Stimulated activated naive B cell treated with anti-CD40 and anti-IgM and Interleukin-4, amounts not matched to agents 10 μg/mL and 1 μg/mL and 100 μg/mL, for 72 hours (primary cell): ENCODE measurements at regions not wholly inside any gene's neighbourhood (a gene's known extent, or its start where the extent isn't known, plus 50 kb on each side); places are given as distances from the start of the nearest gene placed in this dataset.

Experiments
- ATAC-seq, 2 donors: fragments of 150-1000 bp; cut with Tn5 transposase; replicated peaks; 2 replicates each; pipeline ENCODE4 v1.10.0; 2021; ENCODE audit warnings: moderate library complexity in 1 of 2
- DNase-seq: peaks from one replicate; pipeline ENCODE4 v3.0.0; 2021
- H3K27ac Mint-ChIP-seq: one replicate; pipeline ENCODE4 v1.8.0; 2022; ENCODE audit warnings: mild to moderate bottlenecking, mixed read lengths
- H3K27me3 Mint-ChIP-seq, 2 donors: one replicate each; pipeline ENCODE4 v1.8.0; 2022; ENCODE audit warnings: mixed read lengths in 2 of 2
- H3K36me3 Mint-ChIP-seq, 2 donors: one replicate each; pipeline ENCODE4 v1.8.0; 2022; ENCODE audit warnings: mixed read lengths in 2 of 2, mild to moderate bottlenecking in 1 of 2
- H3K4me1 Mint-ChIP-seq, 2 donors: one replicate each; pipeline ENCODE4 v1.8.0; 2022; ENCODE audit warnings: mixed read lengths in 2 of 2, mild to moderate bottlenecking in 1 of 2
- H3K4me3 Mint-ChIP-seq, 2 donors: one replicate each; pipeline ENCODE4 v1.8.0; 2022; ENCODE audit warnings: mild to moderate bottlenecking in 2 of 2, mixed read lengths in 2 of 2, moderate library complexity in 1 of 2
- H3K9me3 Mint-ChIP-seq, 2 donors: one replicate each; pipeline ENCODE4 v1.8.0; 2022; ENCODE audit warnings: mixed read lengths in 2 of 2, mild to moderate bottlenecking in 1 of 2

- no peak overlapping the region for H3K27ac Mint-ChIP-seq
- peaks cover 29 to 33% of the 10 kb centered on the region in 2 donors for H3K27me3 Mint-ChIP-seq
- no peaks in the 10 kb centered on the region for H3K9me3 Mint-ChIP-seq
- DNase-seq (no peak), ATAC-seq (no peak)
- H3K4me1 Mint-ChIP-seq, result peaks cover 8 to 12% of the 10 kb centered on the region in 2 donors
- H3K36me3 Mint-ChIP-seq, result no peaks in the 10 kb centered on the region
- no peak overlapping the region for H3K4me3 Mint-ChIP-seq
Observed at GRCh38 chr20:62527781-62528180, 52.0 kb upstream of the GATA5 start.

- no peak for ATAC-seq
- no peak for DNase-seq
- Mint-ChIP-seq H3K4me1 (peaks cover 0 to 3% of the 10 kb centered on the region in 2 donors), H3K27ac (no peak overlapping the region), H3K27me3 (peaks cover 21 to 35% of the 10 kb centered on the region in 2 donors), H3K4me3 (no peak overlapping the region), H3K36me3 (no peaks in the 10 kb centered on the region), H3K9me3 (no peaks in the 10 kb centered on the region)
Observed at GRCh38 chr20:62528983-62529891, 53.4 kb upstream of the GATA5 start.

DNA sequence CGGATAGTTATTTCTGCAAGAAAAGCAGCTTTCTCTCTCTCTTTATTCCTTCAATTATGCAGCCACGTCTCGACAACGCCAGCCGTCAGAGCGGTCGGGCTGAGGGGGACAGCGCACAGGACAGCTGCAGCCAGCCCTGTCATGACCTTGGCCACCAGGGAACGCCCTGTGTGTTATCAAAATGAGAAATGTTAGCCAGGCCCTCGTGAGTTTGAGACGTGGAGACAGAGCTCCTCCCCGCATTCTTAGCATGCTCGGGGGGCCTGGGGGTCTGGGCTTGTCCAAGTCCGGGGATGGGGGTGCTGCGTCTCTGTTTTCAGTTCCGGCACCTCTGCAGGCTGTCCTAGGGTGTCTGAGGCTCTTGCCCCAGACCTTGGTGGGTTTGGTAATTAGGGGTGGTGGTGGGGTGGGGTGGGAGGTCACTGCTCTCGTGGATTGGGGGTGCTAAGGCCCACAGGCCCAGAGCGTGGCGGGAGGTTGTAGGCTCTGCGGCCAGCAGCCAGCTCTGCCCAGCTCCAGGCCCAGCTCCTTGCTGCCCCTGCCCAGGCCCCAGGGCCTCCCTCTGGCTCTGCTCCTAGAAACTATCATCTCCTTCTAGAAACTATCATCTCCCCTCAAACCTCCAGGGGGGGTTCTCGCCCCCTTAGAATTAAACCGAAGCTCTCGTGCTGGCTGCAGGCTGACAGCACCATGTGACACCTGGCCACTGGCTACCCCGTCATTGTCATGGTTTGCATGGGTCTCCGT, 54.3 kb upstream of the GATA5 start:
- Mint-ChIP-seq H3K4me3 (no peak overlapping the region), H3K27ac (no peak overlapping the region), H3K4me1 (peaks cover 0 to 3% of the 10 kb centered on the region in 2 donors), H3K9me3 (no peaks in the 10 kb centered on the region), H3K27me3 (peaks cover 21 to 39% of the 10 kb centered on the region in 2 donors), H3K36me3 (no peaks in the 10 kb centered on the region)
- no peak for DNase-seq
- no peak for ATAC-seq

DNA sequence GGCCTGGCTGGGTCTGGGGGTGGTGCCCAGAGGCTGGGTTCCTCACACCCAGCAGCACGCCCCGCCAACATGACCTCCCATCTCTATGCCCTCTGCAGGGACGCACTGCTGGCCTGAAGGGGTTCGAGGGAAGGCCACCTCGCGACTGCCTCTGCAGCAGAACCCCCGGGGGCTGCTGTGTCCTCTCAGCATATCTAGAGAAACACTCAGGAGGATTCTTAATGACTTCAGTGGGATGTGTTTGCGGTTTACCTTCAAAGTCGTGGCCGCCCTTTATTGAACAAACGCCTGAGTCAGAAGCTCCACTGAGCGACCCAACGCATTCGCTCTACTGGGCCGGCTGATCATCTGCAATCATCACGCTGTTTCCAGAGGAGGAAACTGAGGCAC, 54.8 kb upstream of the GATA5 start:
- H3K4me3 Mint-ChIP-seq, result no peak overlapping the region
- DNase-seq, result no peak

DNA sequence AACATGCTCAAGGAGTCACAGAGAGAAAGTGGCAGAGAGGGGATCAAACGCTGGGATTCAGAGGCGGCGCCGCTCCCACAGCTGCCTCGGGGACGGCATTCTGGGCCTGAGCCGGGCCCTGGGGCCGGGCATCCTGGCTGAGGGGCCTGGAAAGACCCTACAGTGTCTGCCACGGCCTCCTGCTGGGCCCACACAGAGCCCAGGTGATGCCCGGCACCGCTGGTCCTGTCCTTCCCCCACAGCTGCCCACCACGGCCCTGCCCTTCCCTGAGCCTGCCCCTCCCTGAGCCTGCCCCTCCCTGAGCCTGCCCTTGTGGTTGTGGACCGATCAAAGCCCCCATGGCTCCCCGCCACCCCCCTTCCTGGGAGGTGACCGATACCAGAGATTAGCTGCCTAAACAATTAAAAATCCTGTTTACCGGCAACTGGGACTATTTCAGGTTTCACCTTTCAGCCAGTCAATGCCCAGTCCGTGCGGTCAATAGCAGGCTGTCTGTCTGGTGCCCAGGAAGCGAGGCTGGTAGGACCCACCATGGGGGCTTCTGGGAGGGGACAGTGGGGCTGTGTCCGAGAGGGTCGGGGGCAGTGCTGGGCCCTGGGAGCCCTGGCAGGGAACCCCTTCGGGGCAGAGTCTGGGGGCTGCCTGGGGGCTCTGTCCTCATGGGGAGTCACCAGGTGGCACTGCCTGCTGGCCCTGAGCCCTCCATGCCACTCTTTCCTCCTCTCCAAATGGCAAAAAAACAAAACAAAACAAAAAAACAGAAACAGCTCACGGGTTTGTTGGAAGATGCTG, 55.4 kb upstream of the GATA5 start:
- DNase-seq (no peak), ATAC-seq (no peak)
- no peak overlapping the region for H3K4me3 Mint-ChIP-seq
- no peaks in the 10 kb centered on the region for H3K36me3 Mint-ChIP-seq
- no peaks in the 10 kb centered on the region for H3K9me3 Mint-ChIP-seq
- H3K4me1 Mint-ChIP-seq, result peaks cover 0 to 3% of the 10 kb centered on the region in 2 donors
- no peak overlapping the region for H3K27ac Mint-ChIP-seq
- peaks cover 15 to 33% of the 10 kb centered on the region in 2 donors for H3K27me3 Mint-ChIP-seq

More for the DNA sequence above, 54.8 kb upstream of the GATA5 start:
- Mint-ChIP-seq H3K36me3 (no peaks in the 10 kb centered on the region), H3K27ac (no peak overlapping the region), H3K27me3 (peaks cover 19 to 38% of the 10 kb centered on the region in 2 donors), H3K4me1 (peaks cover 0 to 3% of the 10 kb centered on the region in 2 donors), H3K9me3 (no peaks in the 10 kb centered on the region)
- ATAC-seq, result no peak

GRCh38 chr20:62532921-62533320, 57.1 kb upstream of the GATA5 start:
- ATAC-seq (no peak), DNase-seq (no peak)
- Mint-ChIP-seq H3K36me3 (no peaks in the 10 kb centered on the region), H3K9me3 (no peaks in the 10 kb centered on the region), H3K4me3 (no peak overlapping the region), H3K27me3 (peaks cover 10 to 33% of the 10 kb centered on the region in 2 donors), H3K27ac (no peak overlapping the region), H3K4me1 (peaks cover 0 to 3% of the 10 kb centered on the region in 2 donors)

DNA sequence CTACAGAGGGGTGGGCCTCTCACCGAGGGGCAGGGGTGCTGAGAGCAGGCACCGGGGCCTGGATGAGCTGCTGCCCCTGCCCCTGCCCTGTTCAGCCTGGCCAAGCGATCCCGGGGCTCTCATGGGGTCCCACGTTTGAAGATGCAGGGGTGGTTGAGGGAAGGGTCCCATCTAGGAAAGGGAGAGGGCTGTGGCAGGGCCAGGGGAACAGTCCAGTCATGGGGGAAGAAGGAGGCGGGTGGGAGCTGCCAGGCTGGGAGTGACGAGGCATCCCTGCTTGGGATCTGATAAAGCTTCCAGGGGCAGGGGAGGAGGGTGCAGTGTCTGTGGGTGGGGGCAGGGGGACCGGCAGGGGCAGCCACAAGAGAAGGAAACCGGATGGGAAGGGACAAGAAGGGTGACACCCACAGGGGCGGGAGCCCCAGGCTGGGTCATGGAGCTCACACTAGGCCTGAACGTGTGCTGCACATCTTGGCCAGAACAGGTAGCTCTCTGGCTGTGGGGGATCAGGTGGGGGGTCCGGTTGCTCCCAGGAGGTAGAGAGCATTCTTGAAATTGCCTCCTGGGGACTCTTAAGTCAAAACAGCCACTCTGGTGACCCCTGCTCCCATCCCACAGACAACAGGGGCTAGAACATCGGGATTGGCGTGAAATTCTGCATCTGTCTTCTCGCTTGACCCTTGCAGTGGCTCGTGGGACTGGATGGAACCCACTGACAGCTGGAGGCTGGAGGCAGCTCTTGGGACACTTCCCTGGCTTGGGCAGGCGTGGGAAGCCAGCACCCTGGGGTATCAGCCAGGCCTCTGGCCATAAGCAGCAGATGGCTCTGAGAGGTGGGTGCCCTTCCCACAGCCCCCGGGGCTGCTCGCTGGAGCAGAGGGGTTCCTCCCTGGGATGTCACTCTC, 58.0 kb upstream of the GATA5 start:
- DNase-seq, result no peak
- Mint-ChIP-seq H3K36me3 (no peaks in the 10 kb centered on the region), H3K27me3 (peaks cover 10 to 33% of the 10 kb centered on the region in 2 donors), H3K4me1 (peaks cover 0 to 3% of the 10 kb centered on the region in 2 donors), H3K27ac (no peak overlapping the region), H3K4me3 (no peak overlapping the region), H3K9me3 (no peaks in the 10 kb centered on the region)
- no peak for ATAC-seq

DNA sequence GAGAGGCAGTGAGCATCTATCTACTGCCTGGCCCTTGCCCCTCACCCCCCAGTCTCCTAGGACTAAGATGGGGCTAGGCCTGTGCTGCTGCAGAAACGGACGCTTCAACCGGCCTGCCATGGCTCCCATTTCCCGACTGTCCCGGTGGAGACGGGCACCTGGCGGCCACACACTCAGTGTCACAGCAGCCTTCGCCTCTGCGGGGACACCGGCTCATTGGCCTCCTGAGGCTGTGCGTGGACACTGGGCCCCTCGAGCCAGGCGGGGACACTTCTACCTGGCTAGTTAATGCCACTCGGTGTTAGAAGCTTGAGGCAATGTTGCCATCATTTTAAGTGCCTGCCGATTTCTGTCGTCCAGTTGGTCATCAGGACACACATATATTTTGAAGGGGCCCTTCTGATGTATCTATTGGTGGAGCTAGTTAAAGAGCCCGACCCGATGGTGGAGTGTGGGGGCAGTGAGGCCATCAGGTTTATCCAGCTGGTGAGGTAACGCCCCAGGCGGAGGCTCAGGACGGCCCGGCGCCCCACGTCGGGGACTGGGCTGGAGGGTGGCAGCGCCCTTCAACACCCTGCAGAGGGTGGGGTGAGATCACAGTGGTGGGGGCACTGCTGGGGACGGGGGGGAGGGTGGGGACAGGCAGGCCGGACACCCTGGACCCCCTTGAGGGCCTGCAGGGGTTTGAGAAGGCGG, 58.9 kb upstream of the GATA5 start:
- no peaks in the 10 kb centered on the region for H3K9me3 Mint-ChIP-seq
- no peak overlapping the region for H3K4me3 Mint-ChIP-seq
- H3K36me3 Mint-ChIP-seq, result no peaks in the 10 kb centered on the region
- H3K27me3 Mint-ChIP-seq, result peaks cover 10 to 33% of the 10 kb centered on the region in 2 donors
- no peak for DNase-seq
- ATAC-seq, result no peak
- peaks cover 0 to 3% of the 10 kb centered on the region in 2 donors for H3K4me1 Mint-ChIP-seq
- H3K27ac Mint-ChIP-seq, result no peak overlapping the region

DNA sequence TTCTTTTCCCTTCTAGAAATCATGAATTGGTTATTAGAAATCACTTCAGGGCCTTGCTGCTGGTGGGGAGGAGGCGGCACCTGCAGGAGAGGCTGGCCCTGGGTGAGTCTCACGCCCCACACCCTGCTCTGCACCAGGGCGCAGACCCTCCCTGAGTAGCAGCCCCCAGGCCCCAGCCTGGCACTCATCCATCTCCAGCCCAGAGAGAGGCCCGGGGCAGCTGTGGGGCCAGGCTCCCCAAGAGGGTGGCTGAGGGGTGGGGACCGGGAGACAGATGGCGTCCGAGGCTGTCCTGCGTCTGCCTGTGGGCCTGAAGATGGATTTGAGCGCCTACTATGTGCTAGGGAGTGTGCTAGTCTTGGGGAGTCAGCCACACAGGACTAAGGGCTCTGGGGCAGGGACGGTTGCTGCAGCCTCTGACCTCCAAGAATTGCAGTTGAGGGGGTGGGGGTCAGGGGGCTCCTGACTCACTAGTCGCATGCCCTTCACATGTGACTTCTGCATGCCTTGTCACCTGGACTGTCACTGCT, 59.6 kb upstream of the GATA5 start:
- ATAC-seq (no peak), DNase-seq (no peak)
- no peak overlapping the region for H3K27ac Mint-ChIP-seq
- no peaks in the 10 kb centered on the region for H3K36me3 Mint-ChIP-seq
- H3K27me3 Mint-ChIP-seq, result peaks cover 10 to 32% of the 10 kb centered on the region in 2 donors
- peaks cover 0 to 3% of the 10 kb centered on the region in 2 donors for H3K4me1 Mint-ChIP-seq
- H3K9me3 Mint-ChIP-seq, result no peaks in the 10 kb centered on the region
- no peak overlapping the region for H3K4me3 Mint-ChIP-seq

DNA sequence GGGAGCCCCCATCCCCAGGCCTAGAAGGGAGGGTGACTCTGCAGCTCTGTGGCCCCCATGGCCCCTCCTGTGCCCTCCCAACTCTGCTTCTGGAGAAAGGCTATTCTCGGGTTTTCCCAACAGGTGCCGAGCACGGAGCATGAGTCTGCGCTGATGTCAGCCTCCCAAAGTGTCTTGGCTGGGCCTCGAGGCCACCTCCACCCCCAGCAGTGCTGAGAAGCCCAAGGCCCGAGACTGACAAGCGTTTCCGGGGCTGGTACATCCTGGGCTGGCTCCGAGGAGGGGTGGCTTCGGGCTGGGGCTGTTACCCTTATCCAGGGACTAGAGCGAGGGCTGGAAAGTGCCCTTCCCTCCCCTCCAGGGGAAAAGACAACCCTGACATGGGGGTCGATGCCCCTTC, 60.2 kb upstream of the GATA5 start:
- peaks cover 5 to 27% of the 10 kb centered on the region in 2 donors for H3K27me3 Mint-ChIP-seq
- no peaks in the 10 kb centered on the region for H3K9me3 Mint-ChIP-seq
- H3K4me1 Mint-ChIP-seq, result peaks cover 0 to 3% of the 10 kb centered on the region in 2 donors
- ATAC-seq, result no peak
- H3K4me3 Mint-ChIP-seq, result no peak overlapping the region
- no peak overlapping the region for H3K27ac Mint-ChIP-seq
- H3K36me3 Mint-ChIP-seq, result no peaks in the 10 kb centered on the region
- no peak for DNase-seq

GRCh38 chr20:62536871-62537401, 61.1 kb upstream of the GATA5 start:
- ATAC-seq (no peak), DNase-seq (no peak)
- H3K4me1 Mint-ChIP-seq, result peaks cover 0 to 3% of the 10 kb centered on the region in 2 donors
- H3K9me3 Mint-ChIP-seq, result no peaks in the 10 kb centered on the region
- peaks cover 5 to 21% of the 10 kb centered on the region in 2 donors for H3K27me3 Mint-ChIP-seq
- no peaks in the 10 kb centered on the region for H3K36me3 Mint-ChIP-seq
- H3K27ac Mint-ChIP-seq, result no peak overlapping the region
- no peak overlapping the region for H3K4me3 Mint-ChIP-seq

- Mint-ChIP-seq H3K4me1 (peaks cover 0 to 3% of the 10 kb centered on the region in 2 donors), H3K9me3 (no peaks in the 10 kb centered on the region), H3K36me3 (no peaks in the 10 kb centered on the region), H3K27me3 (peaks cover 5 to 24% of the 10 kb centered on the region in 2 donors), H3K27ac (no peak overlapping the region), H3K4me3 (no peak overlapping the region)
- ATAC-seq (no peak), DNase-seq (no peak)
Observed at GRCh38 chr20:62537649-62538292, 62.0 kb upstream of the GATA5 start.
